ENCODE measurements at regions not wholly inside any gene's neighbourhood (a gene's known extent, or its start where the extent isn't known, plus 50 kb on each side); places are given as distances from the start of the nearest gene placed in this dataset.

DNA sequence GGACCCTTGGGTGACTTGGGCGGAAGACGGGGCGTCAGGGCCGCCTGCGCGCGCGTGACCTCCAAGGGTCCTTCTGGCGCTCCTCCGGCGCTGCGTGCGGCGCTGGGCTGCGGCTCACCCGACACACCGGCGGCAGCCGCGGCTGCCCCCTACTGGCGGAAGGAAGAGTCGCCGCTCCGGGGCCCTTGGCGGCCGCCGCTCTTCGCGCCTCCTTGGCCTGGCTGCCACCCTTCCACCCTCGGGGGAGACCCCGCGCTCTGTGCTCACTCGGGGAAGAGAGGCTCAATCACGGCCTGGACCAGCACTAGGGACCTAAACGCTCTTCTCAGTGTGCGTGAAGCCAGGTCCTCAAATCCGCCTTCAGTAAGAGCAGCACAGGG lies 89.7 kb downstream of the DMRTA2 start:
- H3K36me3 ChIP-seq (ENCODE audit: insufficient read depth, low read length) = no peaks in the 10 kb centered on the region
- no peak overlapping the region for H3K27ac ChIP-seq (ENCODE audit: low read length)
- H3K4me3 ChIP-seq (ENCODE audit: low read length) = peak overlapping the region; percentile 73
- no peaks in the 10 kb centered on the region for H3K9me3 ChIP-seq (ENCODE audit: low read length)
- H3K9ac ChIP-seq (ENCODE audit: low read length) = peak overlapping the region; percentile 51
- H3K4me2 ChIP-seq (ENCODE audit: low read length) = no peak overlapping the region
- H2AFZ ChIP-seq (ENCODE audit: low read depth, low read length) = peak overlapping the region; percentile 41
- peaks cover 5% of the 10 kb centered on the region for H3K27me3 ChIP-seq (ENCODE audit: insufficient read depth, low read depth, low read length)
- TF ChIP-seq TAF1 (IDR thresholded peaks at IDR 0.05; ENCODE audit: low read depth) (no peak), MXI1 (conservative IDR thresholded peaks at IDR 0.05; ENCODE audit: poor library complexity, severe bottlenecking) (no peak), CTCF (IDR thresholded peaks at IDR 0.05; ENCODE audit: poor library complexity, severe bottlenecking) (peak; percentile 52), RAD21 (conservative IDR thresholded peaks at IDR 0.05) (peak; percentile 16), POLR2AphosphoS5 (IDR thresholded peaks at IDR 0.05) (no peak), EZH2 (IDR thresholded peaks at IDR 0.05; ENCODE audit: borderline replicate concordance, insufficient read depth, low read length, poor library complexity, severe bottlenecking) (no peak), REST (IDR thresholded peaks at IDR 0.05; ENCODE audit: borderline replicate concordance) (no peak), SMC3 (conservative IDR thresholded peaks at IDR 0.05; ENCODE audit: poor library complexity) (no peak), EP300 (conservative IDR thresholded peaks at IDR 0.05; ENCODE audit: poor library complexity, severe bottlenecking) (no peak)
- H3F3A ChIP-seq (ENCODE audit: insufficient read depth, low read length, poor library complexity, severe bottlenecking) = no peaks in the 10 kb centered on the region
- no peaks in the 10 kb centered on the region for H4K20me1 ChIP-seq (ENCODE audit: insufficient read depth)
- H3K9me2 ChIP-seq (ENCODE audit: insufficient read depth, low read length) = no peaks in the 10 kb centered on the region
- H3K79me2 ChIP-seq (replicated peaks; ENCODE audit: insufficient read depth, low read length) = no peaks in the 10 kb centered on the region

- no peaks in the 10 kb centered on the region for H3K9me3 ChIP-seq (ENCODE audit: low read length)
- peak overlapping the region; percentile 73 for H3K4me3 ChIP-seq (ENCODE audit: low read length)
- TF ChIP-seq POLR2AphosphoS5 (IDR thresholded peaks at IDR 0.05) = no peak
- no peak for TF ChIP-seq EP300 (conservative IDR thresholded peaks at IDR 0.05; ENCODE audit: poor library complexity, severe bottlenecking)
- TF ChIP-seq TAF1 (IDR thresholded peaks at IDR 0.05; ENCODE audit: low read depth) = no peak
- TF ChIP-seq RAD21 (conservative IDR thresholded peaks at IDR 0.05) = peak; percentile 97
- TF ChIP-seq REST (IDR thresholded peaks at IDR 0.05; ENCODE audit: borderline replicate concordance) = peak; percentile 21
- peak; percentile 26 for TF ChIP-seq MXI1 (conservative IDR thresholded peaks at IDR 0.05; ENCODE audit: poor library complexity, severe bottlenecking)
- peak; percentile 95 for TF ChIP-seq CTCF (IDR thresholded peaks at IDR 0.05; ENCODE audit: poor library complexity, severe bottlenecking)
- no peak for TF ChIP-seq EZH2 (IDR thresholded peaks at IDR 0.05; ENCODE audit: borderline replicate concordance, insufficient read depth, low read length, poor library complexity, severe bottlenecking)
- TF ChIP-seq SMC3 (conservative IDR thresholded peaks at IDR 0.05; ENCODE audit: poor library complexity) = peak; percentile 91
- no peaks in the 10 kb centered on the region for H3K9me2 ChIP-seq (ENCODE audit: insufficient read depth, low read length)
- H3K27ac ChIP-seq (ENCODE audit: low read length) = no peak overlapping the region
- H4K20me1 ChIP-seq (ENCODE audit: insufficient read depth) = no peaks in the 10 kb centered on the region
- H2AFZ ChIP-seq (ENCODE audit: low read depth, low read length) = peak overlapping the region; percentile 41
- peak overlapping the region; percentile 65 for H3K4me2 ChIP-seq (ENCODE audit: low read length)
- H3K79me2 ChIP-seq (replicated peaks; ENCODE audit: insufficient read depth, low read length) = no peaks in the 10 kb centered on the region
- no peaks in the 10 kb centered on the region for H3K36me3 ChIP-seq (ENCODE audit: insufficient read depth, low read length)
- H3K27me3 ChIP-seq (ENCODE audit: insufficient read depth, low read depth, low read length) = peaks cover 5% of the 10 kb centered on the region
- H3F3A ChIP-seq (ENCODE audit: insufficient read depth, low read length, poor library complexity, severe bottlenecking) = no peaks in the 10 kb centered on the region
- peak overlapping the region; percentile 51 for H3K9ac ChIP-seq (ENCODE audit: low read length)
These were observed 90.2 kb downstream of the DMRTA2 start for GRCh38 chr1:50332941-50333594.
